Fibroblast of lung (primary cell): ENCODE measurements at regions not wholly inside any gene's neighbourhood (a gene's known extent, or its start where the extent isn't known, plus 50 kb on each side); places are given as distances from the start of the nearest gene placed in this dataset.

Experiments used
- CTCF ChIP-seq, 2 donors: IDR thresholded peaks in 1 of 2; conservative IDR thresholded peaks in 1 of 2; 1 replicate in 1 of 2; 2 replicates in 1 of 2; pipeline ENCODE4 v1.5.1; 2011 to 2012; ENCODE audit warnings: low read length in 2 of 2, control low read depth in 1 of 2, inconsistent platforms in 1 of 2, low read depth in 1 of 2, mild to moderate bottlenecking in 1 of 2
- EZH2 ChIP-seq: IDR thresholded peaks from 2 replicates; pipeline ENCODE4 v1.5.1; 2012; ENCODE audit warnings: low read length, control low read depth, mild to moderate bottlenecking; ENCODE audit errors: missing control alignments

- TF ChIP-seq CTCF (conservative IDR thresholded peaks at IDR 0.05 in 1 of 2, IDR thresholded peaks at IDR 0.05 in 1 of 2; ENCODE audit: low read depth in 1 of 2, low read length in 2 of 2) (no peak), EZH2 (no peak)
Measured at GRCh38 chr22:27057717-27058116, 400.3 kb downstream of the MIAT start.
